ENCODE measurements at regions not wholly inside any gene's neighbourhood (a gene's known extent, or its start where the extent isn't known, plus 50 kb on each side); places are given as distances from the start of the nearest gene placed in this dataset.
A peak's percentile ranks its signal among the peaks of the same experiment; 100 is the strongest.

DNA sequence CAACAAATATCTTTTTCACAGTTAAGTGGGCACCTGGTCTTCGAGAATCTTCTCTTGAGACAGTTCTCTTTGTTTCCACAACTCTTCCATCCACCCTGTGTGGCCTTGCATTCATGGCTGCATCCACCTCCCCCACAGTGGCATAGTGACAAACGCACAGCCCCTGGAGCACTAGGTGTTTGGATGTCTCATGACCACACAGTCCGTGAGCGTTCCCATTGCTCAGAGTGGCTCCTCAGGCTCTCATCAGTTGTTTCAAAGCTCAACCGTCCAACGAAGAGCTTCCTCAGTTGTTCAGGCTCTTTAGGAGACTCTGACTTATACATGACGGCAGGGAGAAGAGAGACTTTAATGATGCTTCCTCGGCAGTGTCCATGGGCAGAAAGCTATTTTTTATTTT is 191.6 kb downstream of the CDRT15L2 start:
- Histone ChIP-seq H3K27ac (replicated peaks; ENCODE audit: low read length) (no peak overlapping the region), H3K4me1 (ENCODE audit: control insufficient read depth in 2 of 2, insufficient read depth in 1 of 2, low read depth in 1 of 2, low read length in 2 of 2) (no peaks in the 10 kb centered on the region), H3K4me3 (ENCODE audit: low read length in 2 of 2) (no peak overlapping the region), H3K4me2 (ENCODE audit: insufficient read depth, low read length, poor library complexity, severe bottlenecking) (no peak overlapping the region), H3K4ac (ENCODE audit: low read length) (no peak overlapping the region), H2AFZ (ENCODE audit: low read length) (no peak overlapping the region), H3K79me1 (ENCODE audit: low read depth, low read length) (no peaks in the 10 kb centered on the region), H2BK15ac (ENCODE audit: low read length) (no peak overlapping the region), H3K23ac (ENCODE audit: low read depth, low read length, poor library complexity) (no peak overlapping the region), H3K9ac (ENCODE audit: low read depth, low read length, poor library complexity) (no peak overlapping the region), H4K91ac (ENCODE audit: low read depth, low read length, poor library complexity) (no peak overlapping the region), H2AK5ac (ENCODE audit: low read depth, low read length) (no peak overlapping the region), H3K27me3 (ENCODE audit: control insufficient read depth in 3 of 3, insufficient read depth in 3 of 3, low read depth in 1 of 3, low read length in 3 of 3) (no peaks in the 10 kb centered on the region), H3K36me3 (replicated peaks in 1 of 2; ENCODE audit: control insufficient read depth in 2 of 2, insufficient read depth in 2 of 2, low read length in 2 of 2) (no peaks in the 10 kb centered on the region), H3K9me3 (replicated peaks in 1 of 2; ENCODE audit: control insufficient read depth in 2 of 2, insufficient read depth in 1 of 2, low read depth in 1 of 2, low read length in 2 of 2) (no peaks in the 10 kb centered on the region), H2BK5ac (ENCODE audit: low read length) (no peak overlapping the region), H4K8ac (ENCODE audit: low read depth, low read length) (no peak overlapping the region), H3K14ac (ENCODE audit: low read length) (no peak overlapping the region), H2BK120ac (ENCODE audit: low read depth, low read length) (no peak overlapping the region), H2BK12ac (ENCODE audit: low read length) (no peak overlapping the region), H3K18ac (ENCODE audit: low read length) (peak overlapping the region; percentile 76)
- WGBS, 2 donors (ENCODE audit: extremely low coverage in 2 of 2, insufficient read length in 2 of 2, insufficient replicate concordance in 1 of 2): no CpG with 5 or more reads among the region's 8 CpGs
- no peak for DNase-seq (ENCODE audit: low spot score)

DNA sequence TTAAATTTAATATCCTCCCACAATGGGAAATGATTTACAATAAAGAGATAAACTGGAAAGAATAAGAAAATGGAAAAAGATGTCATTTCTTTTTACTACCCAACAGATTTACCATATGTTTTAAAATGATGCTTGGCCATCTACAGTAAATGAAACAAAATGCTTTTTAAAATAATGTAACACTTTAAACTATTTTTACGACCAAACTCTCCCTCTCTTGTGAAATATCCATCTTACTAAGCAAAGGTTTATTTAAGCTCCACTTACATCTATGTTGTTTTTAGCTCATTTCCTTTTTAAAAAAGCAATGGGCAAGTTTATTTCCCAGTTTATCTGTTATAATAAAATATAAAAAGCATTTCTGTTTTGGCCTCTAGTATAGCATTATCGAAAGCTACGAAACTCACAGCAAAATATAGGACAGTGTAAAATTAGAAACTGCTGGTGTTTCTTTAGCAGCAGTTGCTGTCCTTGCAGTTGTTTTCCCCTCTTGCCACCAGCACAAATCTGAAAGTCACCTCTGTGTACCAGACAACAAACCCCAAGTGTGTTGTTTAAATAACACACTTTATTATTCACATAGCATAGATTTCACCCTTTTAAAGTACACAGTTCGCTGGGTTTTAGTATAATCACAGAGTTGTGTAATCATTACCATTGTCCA is 195.1 kb downstream of the CDRT15L2 start:
- Histone ChIP-seq H3K4me2 (ENCODE audit: insufficient read depth, low read length, poor library complexity, severe bottlenecking) (no peak overlapping the region), H2BK5ac (ENCODE audit: low read length) (no peak overlapping the region), H3K27ac (replicated peaks; ENCODE audit: low read length) (no peak overlapping the region), H4K91ac (ENCODE audit: low read depth, low read length, poor library complexity) (no peak overlapping the region), H3K4me3 (ENCODE audit: low read length in 2 of 2) (no peak overlapping the region), H2BK15ac (ENCODE audit: low read length) (no peak overlapping the region), H3K27me3 (ENCODE audit: control insufficient read depth in 3 of 3, insufficient read depth in 3 of 3, low read depth in 1 of 3, low read length in 3 of 3) (no peaks in the 10 kb centered on the region), H3K79me1 (ENCODE audit: low read depth, low read length) (no peaks in the 10 kb centered on the region), H3K4ac (ENCODE audit: low read length) (no peak overlapping the region), H3K36me3 (replicated peaks in 1 of 2; ENCODE audit: control insufficient read depth in 2 of 2, insufficient read depth in 2 of 2, low read length in 2 of 2) (no peaks in the 10 kb centered on the region), H4K8ac (ENCODE audit: low read depth, low read length) (no peak overlapping the region), H2BK12ac (ENCODE audit: low read length) (no peak overlapping the region), H2AK5ac (ENCODE audit: low read depth, low read length) (no peak overlapping the region), H3K9ac (ENCODE audit: low read depth, low read length, poor library complexity) (no peak overlapping the region), H3K9me3 (replicated peaks in 1 of 2; ENCODE audit: control insufficient read depth in 2 of 2, insufficient read depth in 1 of 2, low read depth in 1 of 2, low read length in 2 of 2) (no peaks in the 10 kb centered on the region), H2AFZ (ENCODE audit: low read length) (no peak overlapping the region), H2BK120ac (ENCODE audit: low read depth, low read length) (no peak overlapping the region), H3K23ac (ENCODE audit: low read depth, low read length, poor library complexity) (no peak overlapping the region), H3K18ac (ENCODE audit: low read length) (no peak overlapping the region), H3K14ac (ENCODE audit: low read length) (no peak overlapping the region), H3K4me1 (ENCODE audit: control insufficient read depth in 2 of 2, insufficient read depth in 1 of 2, low read depth in 1 of 2, low read length in 2 of 2) (no peaks in the 10 kb centered on the region)
- no CpG with 5 or more reads among the region's 4 CpGs for WGBS, 2 donors (ENCODE audit: extremely low coverage in 2 of 2, insufficient read length in 2 of 2, insufficient replicate concordance in 1 of 2)
- DNase-seq (ENCODE audit: low spot score): no peak

DNA sequence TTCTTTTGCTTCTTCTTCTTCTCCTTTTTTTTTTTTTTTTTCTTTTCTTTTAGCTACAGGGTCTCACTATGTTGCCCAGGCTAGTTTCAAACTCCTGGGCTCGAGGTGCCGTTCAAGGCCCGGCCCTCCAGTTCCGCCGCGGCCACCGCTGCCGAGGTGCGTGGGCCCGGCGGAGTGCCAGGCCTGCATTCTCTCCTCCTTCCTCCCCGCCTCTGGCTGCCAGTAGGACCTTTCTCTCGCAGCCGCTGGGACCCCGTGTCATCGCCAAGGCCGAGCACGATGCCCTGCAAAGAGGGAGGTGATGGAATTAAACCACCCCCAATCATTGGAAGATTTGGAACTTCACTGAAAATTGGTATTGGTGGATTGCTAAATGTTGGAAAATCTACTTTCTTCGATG is 195.8 kb downstream of the CDRT15L2 start:
- H3K18ac ChIP-seq (ENCODE audit: low read length): no peak overlapping the region
- peak overlapping the region; percentile 81 for H4K91ac ChIP-seq (ENCODE audit: low read depth, low read length, poor library complexity)
- H3K27me3 ChIP-seq (ENCODE audit: control insufficient read depth in 3 of 3, insufficient read depth in 3 of 3, low read depth in 1 of 3, low read length in 3 of 3): no peaks in the 10 kb centered on the region
- peak overlapping the region; percentile 40 for H3K14ac ChIP-seq (ENCODE audit: low read length)
- H3K9me3 ChIP-seq (replicated peaks in 1 of 2; ENCODE audit: control insufficient read depth in 2 of 2, insufficient read depth in 1 of 2, low read depth in 1 of 2, low read length in 2 of 2): no peaks in the 10 kb centered on the region
- no peak overlapping the region for H4K8ac ChIP-seq (ENCODE audit: low read depth, low read length)
- no peak overlapping the region for H2BK12ac ChIP-seq (ENCODE audit: low read length)
- no peak for DNase-seq (ENCODE audit: low spot score)
- no peak overlapping the region for H2BK5ac ChIP-seq (ENCODE audit: low read length)
- H2BK120ac ChIP-seq (ENCODE audit: low read depth, low read length): no peak overlapping the region
- H2BK15ac ChIP-seq (ENCODE audit: low read length): no peak overlapping the region
- no peak overlapping the region for H3K23ac ChIP-seq (ENCODE audit: low read depth, low read length, poor library complexity)
- no peak overlapping the region for H3K27ac ChIP-seq (replicated peaks; ENCODE audit: low read length)
- H2AFZ ChIP-seq (ENCODE audit: low read length): no peak overlapping the region
- H3K79me1 ChIP-seq (ENCODE audit: low read depth, low read length): no peaks in the 10 kb centered on the region
- no peak overlapping the region for H3K4ac ChIP-seq (ENCODE audit: low read length)
- H3K9ac ChIP-seq (ENCODE audit: low read depth, low read length, poor library complexity): no peak overlapping the region
- H3K4me3 ChIP-seq (ENCODE audit: low read length in 2 of 2): no peak overlapping the region
- no peaks in the 10 kb centered on the region for H3K36me3 ChIP-seq (replicated peaks in 1 of 2; ENCODE audit: control insufficient read depth in 2 of 2, insufficient read depth in 2 of 2, low read length in 2 of 2)
- H3K4me2 ChIP-seq (ENCODE audit: insufficient read depth, low read length, poor library complexity, severe bottlenecking): no peak overlapping the region
- no peaks in the 10 kb centered on the region for H3K4me1 ChIP-seq (ENCODE audit: control insufficient read depth in 2 of 2, insufficient read depth in 1 of 2, low read depth in 1 of 2, low read length in 2 of 2)
- no CpG with 5 or more reads among the region's 19 CpGs for WGBS, 2 donors (ENCODE audit: extremely low coverage in 2 of 2, insufficient read length in 2 of 2, insufficient replicate concordance in 1 of 2)
- H2AK5ac ChIP-seq (ENCODE audit: low read depth, low read length): no peak overlapping the region

DNA sequence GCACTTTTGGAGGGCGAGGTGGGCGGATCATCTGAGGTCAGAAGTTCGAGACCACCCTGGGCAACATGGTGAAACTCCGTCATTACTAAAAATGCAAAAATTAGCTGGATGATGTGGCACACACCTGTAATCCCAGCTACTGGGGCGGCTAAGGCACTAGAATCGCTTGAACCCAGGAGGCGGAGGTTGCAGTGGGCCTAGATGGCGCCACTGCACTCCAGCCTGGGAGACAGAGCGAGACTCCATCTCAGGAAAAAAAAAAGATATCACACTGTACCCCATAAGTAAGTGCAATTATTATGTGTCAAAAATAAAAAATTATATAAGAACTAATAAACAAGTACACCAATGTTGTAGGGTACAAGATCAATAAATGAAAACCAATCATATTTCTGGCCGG is 200.0 kb downstream of the CDRT15L2 start:
- no peak overlapping the region for H4K8ac ChIP-seq (ENCODE audit: low read depth, low read length)
- no peak overlapping the region for H3K23ac ChIP-seq (ENCODE audit: low read depth, low read length, poor library complexity)
- no peak overlapping the region for H3K27ac ChIP-seq (replicated peaks; ENCODE audit: low read length)
- no peak overlapping the region for H2AFZ ChIP-seq (ENCODE audit: low read length)
- no CpG with 5 or more reads among the region's 10 CpGs for WGBS, 2 donors (ENCODE audit: extremely low coverage in 2 of 2, insufficient read length in 2 of 2, insufficient replicate concordance in 1 of 2)
- H4K91ac ChIP-seq (ENCODE audit: low read depth, low read length, poor library complexity): no peak overlapping the region
- no peak overlapping the region for H3K4me3 ChIP-seq (ENCODE audit: low read length in 2 of 2)
- H2AK5ac ChIP-seq (ENCODE audit: low read depth, low read length): no peak overlapping the region
- H2BK15ac ChIP-seq (ENCODE audit: low read length): no peak overlapping the region
- H3K36me3 ChIP-seq (replicated peaks in 1 of 2; ENCODE audit: control insufficient read depth in 2 of 2, insufficient read depth in 2 of 2, low read length in 2 of 2): no peaks in the 10 kb centered on the region
- no peak overlapping the region for H2BK12ac ChIP-seq (ENCODE audit: low read length)
- H3K9ac ChIP-seq (ENCODE audit: low read depth, low read length, poor library complexity): no peak overlapping the region
- H3K9me3 ChIP-seq (replicated peaks in 1 of 2; ENCODE audit: control insufficient read depth in 2 of 2, insufficient read depth in 1 of 2, low read depth in 1 of 2, low read length in 2 of 2): no peaks in the 10 kb centered on the region
- DNase-seq (ENCODE audit: low spot score): no peak
- no peaks in the 10 kb centered on the region for H3K4me1 ChIP-seq (ENCODE audit: control insufficient read depth in 2 of 2, insufficient read depth in 1 of 2, low read depth in 1 of 2, low read length in 2 of 2)
- no peak overlapping the region for H2BK120ac ChIP-seq (ENCODE audit: low read depth, low read length)
- no peak overlapping the region for H3K4me2 ChIP-seq (ENCODE audit: insufficient read depth, low read length, poor library complexity, severe bottlenecking)
- no peak overlapping the region for H3K4ac ChIP-seq (ENCODE audit: low read length)
- no peaks in the 10 kb centered on the region for H3K79me1 ChIP-seq (ENCODE audit: low read depth, low read length)
- H3K14ac ChIP-seq (ENCODE audit: low read length): no peak overlapping the region
- H2BK5ac ChIP-seq (ENCODE audit: low read length): no peak overlapping the region
- H3K18ac ChIP-seq (ENCODE audit: low read length): no peak overlapping the region
- no peaks in the 10 kb centered on the region for H3K27me3 ChIP-seq (ENCODE audit: control insufficient read depth in 3 of 3, insufficient read depth in 3 of 3, low read depth in 1 of 3, low read length in 3 of 3)
